Adrenal gland (tissue), 9 donors: ENCODE measurements at regions not wholly inside any gene's neighbourhood (a gene's known extent, or its start where the extent isn't known, plus 50 kb on each side); places are given as distances from the start of the nearest gene placed in this dataset.

Experiments used
- DNase-seq, 7 donors: peaks; one replicate each; pipeline ENCODE4 v3.0.0-alpha.2; 2019 to 2020
- H3K27ac ChIP-seq, 5 donors: fragments of 200-600 bp; sonication (generic) in 4 of 5; 1 replicate in 3 of 5; 2 replicates in 2 of 5; pipeline versions ENCODE4 v1.5.1 to v1.8.0; 2016 to 2020; ENCODE audit warnings: mild to moderate bottlenecking in 1 of 5
- H3K27me3 ChIP-seq: fragments of 200-600 bp; 2 replicates; pipeline ENCODE4 v1.8.0; 2021
- H3K36me3 ChIP-seq, 2 donors: fragments of 200-600 bp; replicated peaks in 1 of 2; 1 replicate in 1 of 2; 2 replicates in 1 of 2; pipeline versions ENCODE4 v1.5.1 to v1.8.0; 2018 to 2022
- H3K4me1 ChIP-seq, 2 donors: fragments of 200-600 bp; replicated peaks in 1 of 2; 1 replicate in 1 of 2; 2 replicates in 1 of 2; pipeline versions ENCODE4 v1.5.1 to v1.8.0; 2018 to 2021
- H3K4me3 ChIP-seq, 4 donors: fragments of 200-600 bp; sonication (generic) in 3 of 4; one replicate each; pipeline ENCODE4 v1.5.1; 2016 to 2018
- H3K9me3 ChIP-seq, 3 donors: fragments of 200-600 bp; sonication (generic) in 1 of 3; replicated peaks in 1 of 3; 1 replicate in 2 of 3; 2 replicates in 1 of 3; pipeline versions ENCODE4 v1.5.1 to v1.8.0; 2016 to 2021
- CTCF ChIP-seq, 6 experiments: fragments of 450-650 bp in 4 of 6; fragments of 200-600 bp in 2 of 6; sonication (generic) in 1 of 6; IDR thresholded peaks; 1 replicate in 5 of 6; 2 replicates in 1 of 6; pipeline versions ENCODE4 v1.5.1 to v1.8.0; 2016 to 2021; ENCODE audit warnings: antibody characterized with exemption in 6 of 6, mild to moderate bottlenecking in 2 of 6, moderate library complexity in 1 of 6
- POLR2A ChIP-seq, 2 donors: fragments of 450-650 bp; IDR thresholded peaks; one replicate each; pipeline ENCODE4 v1.6.1; 2017; ENCODE audit warnings: antibody characterized with exemption in 2 of 2, mild to moderate bottlenecking in 2 of 2, moderate library complexity in 1 of 2
- WGBS, 4 donors: extraction: QIAGEN DNeasy Blood & Tissue Kit in 2 of 4; methylation state at CpG; one replicate each; pipeline versions ENCODE4 v1.1.5 to v1.1.7; 2013 to 2017; 5-methylcytosine and 5-hydroxymethylcytosine counted together
- intact Hi-C, 2 donors: fragments of 100-400 bp; cut with DNase I; formaldehyde crosslinking; loops; one replicate each; pipeline versions ENCODE4 v1.14.1 to v1.15.0; 2022 to 2023
- donor health status: healthy with polysubstance abuse.
- donor health status: Bipolar disorder and iron deficiency.
- donor health status: DM: yes; HTN: yes; CAD: no.
- donor health status: DM: no; HTN: no; CAD: no.
- donor health status: DM: no; HTN: no; CAD: no.

- DNase-seq: no peak
- Histone ChIP-seq H3K36me3 (no peaks in the 10 kb centered on the region), H3K27me3 (no peaks in the 10 kb centered on the region), H3K4me1 (no peaks in the 10 kb centered on the region), H3K4me3 (no peak overlapping the region), H3K27ac (no peak overlapping the region), H3K9me3 (no peaks in the 10 kb centered on the region)
- intact Hi-C loops: no loop called here
- TF ChIP-seq CTCF (IDR thresholded peaks at IDR 0.05): no peak
- TF ChIP-seq POLR2A (IDR thresholded peaks at IDR 0.05): no peak
- WGBS, 4 donors: 30 to 43% (median 32%) methylated on average over 3 of the region's 3 CpGs
These were observed 1067.5 kb upstream of the MAP3K7 start for GRCh38 chr6:91654357-91654756.

GRCh38 chr6:91653895-91654294 is 1067.0 kb upstream of the MAP3K7 start:
- Histone ChIP-seq H3K4me1 (no peaks in the 10 kb centered on the region), H3K9me3 (no peaks in the 10 kb centered on the region), H3K36me3 (no peaks in the 10 kb centered on the region), H3K27me3 (no peaks in the 10 kb centered on the region), H3K27ac (no peak overlapping the region), H3K4me3 (no peak overlapping the region)
- DNase-seq: no peak
- WGBS, 4 donors: 33 to 39% (median 38%) methylated on average over 5 of the region's 5 CpGs
- TF ChIP-seq POLR2A (IDR thresholded peaks at IDR 0.05) (no peak), CTCF (IDR thresholded peaks at IDR 0.05) (no peak)
- intact Hi-C loops: no loop called here

GRCh38 chr6:91653076-91653723 is 1066.3 kb upstream of the MAP3K7 start:
- no peaks in the 10 kb centered on the region for H3K36me3 ChIP-seq
- 60 to 66% (median 65%) methylated on average over 6 of the region's 6 CpGs for WGBS, 4 donors

GRCh38 chr6:91646649-91647048 is 1059.8 kb upstream of the MAP3K7 start:
- H3K4me3 ChIP-seq: no peak overlapping the region
- no peak for DNase-seq
- WGBS, 4 donors: 30 to 59% (median 55%) methylated on average over 1 of the region's 1 CpG
- intact Hi-C loops: no loop called here
- TF ChIP-seq CTCF (IDR thresholded peaks at IDR 0.05): no peak
- peaks cover 0 to 6% (median 0%) of the 10 kb centered on the region in 3 donors for H3K9me3 ChIP-seq
- H3K27me3 ChIP-seq: no peaks in the 10 kb centered on the region
- H3K27ac ChIP-seq: no peak overlapping the region
- H3K36me3 ChIP-seq: no peaks in the 10 kb centered on the region
- H3K4me1 ChIP-seq: no peaks in the 10 kb centered on the region

More at GRCh38 chr6:91653076-91653723, 1066.3 kb upstream of the MAP3K7 start:
- Histone ChIP-seq H3K9me3 (no peaks in the 10 kb centered on the region), H3K4me1 (no peaks in the 10 kb centered on the region), H3K4me3 (no peak overlapping the region), H3K27me3 (no peaks in the 10 kb centered on the region), H3K27ac (no peak overlapping the region)
- TF ChIP-seq POLR2A (IDR thresholded peaks at IDR 0.05): no peak
- no peak for TF ChIP-seq CTCF (IDR thresholded peaks at IDR 0.05)
- intact Hi-C loops: no loop called here
- no peak for DNase-seq
